ENCODE measurements at regions not wholly inside any gene's neighbourhood (a gene's known extent, or its start where the extent isn't known, plus 50 kb on each side); places are given as distances from the start of the nearest gene placed in this dataset.

DNA sequence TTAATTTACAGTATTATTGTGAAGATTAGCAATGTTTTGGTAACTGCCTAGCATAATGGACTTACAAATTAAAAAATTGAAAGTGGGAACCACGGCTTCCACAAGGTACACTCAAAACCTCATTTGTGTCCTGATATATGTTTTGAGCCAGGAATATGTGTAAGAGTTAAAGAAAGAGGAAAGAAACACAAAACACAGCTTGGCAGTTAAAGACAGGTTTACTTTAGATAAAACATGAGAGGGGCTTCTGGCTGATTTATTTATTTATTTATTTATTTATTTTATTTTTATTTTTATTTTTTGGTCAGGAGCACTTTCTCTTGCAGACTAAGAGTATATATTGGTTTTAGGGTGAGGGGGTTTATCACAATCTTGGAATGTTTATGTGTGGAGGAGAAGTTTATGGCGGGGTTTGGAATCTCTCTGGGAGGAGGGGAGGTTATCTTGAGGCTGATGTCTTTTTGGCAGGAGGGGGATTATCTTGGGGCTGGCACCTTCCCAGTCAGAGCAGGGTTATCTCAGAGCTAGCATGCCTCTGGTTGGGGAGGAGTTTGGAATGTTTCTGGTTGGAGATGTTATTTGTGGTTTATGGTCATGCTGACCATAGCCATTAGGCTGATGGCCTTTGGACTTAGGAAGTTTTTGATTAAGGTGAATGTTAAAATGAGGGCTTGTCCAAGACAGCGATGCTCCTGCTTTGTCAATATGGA, 436.7 kb downstream of the DAD1 start:
- Histone ChIP-seq H2AFZ (ENCODE audit: low read depth, low read length, poor library complexity, severe bottlenecking) (no peak overlapping the region), H3K36me3 (ENCODE audit: control insufficient read depth in 1 of 2, insufficient read depth in 2 of 2, low read length in 2 of 2) (no peaks in the 10 kb centered on the region), H3K9me3 (ENCODE audit: control insufficient read depth in 1 of 2, insufficient read depth in 1 of 2, low read depth in 1 of 2, low read length in 2 of 2) (no peaks in the 10 kb centered on the region), H3K4me1 (ENCODE audit: control insufficient read depth in 1 of 2, insufficient read depth in 2 of 2, low read length in 2 of 2) (no peaks in the 10 kb centered on the region), H3K27me3 (ENCODE audit: insufficient read depth, low read length) (peaks cover 40% of the 10 kb centered on the region), H3K4me2 (ENCODE audit: low read length) (no peak overlapping the region), H3K27ac (ENCODE audit: low read depth, low read length) (no peak overlapping the region), H3K4me3 (replicated peaks in 1 of 2; ENCODE audit: low read depth in 1 of 2, low read length in 2 of 2) (no peak overlapping the region), H3K9me2 (ENCODE audit: insufficient read depth) (no peaks in the 10 kb centered on the region), H3K9ac (ENCODE audit: low read length) (no peak overlapping the region), H3K79me2 (ENCODE audit: insufficient read depth, low read length) (no peaks in the 10 kb centered on the region), H4K20me1 (ENCODE audit: insufficient read depth) (no peaks in the 10 kb centered on the region; the same call in 1 of the 2 replicates)
- TF ChIP-seq JUND (IDR thresholded peaks at IDR 0.05) (no peak), EZH2phosphoT487 (IDR thresholded peaks at IDR 0.05; ENCODE audit: borderline replicate concordance) (no peak), EZH2 (IDR thresholded peaks at IDR 0.05) (no peak), SP1 (IDR thresholded peaks at IDR 0.05; ENCODE audit: low read depth) (no peak), ZNF274 (IDR thresholded peaks at IDR 0.05; ENCODE audit: low read depth, low read length) (no peak), SRF (IDR thresholded peaks at IDR 0.05; ENCODE audit: low read depth) (no peak), TCF7L2 (IDR thresholded peaks at IDR 0.05; ENCODE audit: borderline replicate concordance, extremely low read depth, insufficient read depth, insufficient read length) (no peak), CTCF (IDR thresholded peaks at IDR 0.05 in 2 of 3, conservative IDR thresholded peaks at IDR 0.05 in 1 of 3; ENCODE audit: borderline replicate concordance in 1 of 3, insufficient read depth in 1 of 3, low read depth in 2 of 3, low read length in 2 of 3) (no peak), POLR2AphosphoS5 (IDR thresholded peaks at IDR 0.05; ENCODE audit: low read depth, low read length) (no peak), CBX3 (IDR thresholded peaks at IDR 0.05; ENCODE audit: low read depth) (no peak), YY1 (IDR thresholded peaks at IDR 0.05; ENCODE audit: extremely low read depth, insufficient replicate concordance, low read depth, low read length) (no peak), REST (IDR thresholded peaks at IDR 0.05; ENCODE audit: low read depth) (no peak), POLR2A (IDR thresholded peaks at IDR 0.05; ENCODE audit: borderline replicate concordance, extremely low read depth, insufficient read depth, insufficient read length) (no peak)
- ATAC-seq (no peak), DNase-seq (ENCODE audit: low read depth, low spot score) (no peak)
- ChIA-PET POLR2A (no interaction called here), CTCF (no interaction called here), RAD21 (ENCODE audit: low non-redundant PET in 1 of 2, low total read pairs in 2 of 2, uncharacterized antibody in 2 of 2, unreplicated experiment in 2 of 2) (no interaction called here)
- intact Hi-C loops (cut with micrococcal nuclease): no loop called here
- BruUV-seq (replicated peaks): no TSS peak
